Retinal pigment epithelial cell (primary cell): ENCODE measurements at regions not wholly inside any gene's neighbourhood (a gene's known extent, or its start where the extent isn't known, plus 50 kb on each side); places are given as distances from the start of the nearest gene placed in this dataset.

Experiments used
- DNase-seq: peaks from one replicate; pipeline ENCODE4 v3.0.0-alpha.2; 2010; ENCODE audit warnings: low read depth
- H3K4me3 ChIP-seq: 2 replicates; pipeline ENCODE4 v1.5.1; 2011; ENCODE audit warnings: mild to moderate bottlenecking, low read length, control low read depth, moderate library complexity
- TF ChIP-seq, protein P1 (sequence below): conservative IDR thresholded peaks from 2 replicates; pipeline ENCODE4 v1.5.1; 2011; ENCODE audit warnings: low read depth, low read length, control low read depth, inconsistent platforms

- TF ChIP-seq, protein P1, sequence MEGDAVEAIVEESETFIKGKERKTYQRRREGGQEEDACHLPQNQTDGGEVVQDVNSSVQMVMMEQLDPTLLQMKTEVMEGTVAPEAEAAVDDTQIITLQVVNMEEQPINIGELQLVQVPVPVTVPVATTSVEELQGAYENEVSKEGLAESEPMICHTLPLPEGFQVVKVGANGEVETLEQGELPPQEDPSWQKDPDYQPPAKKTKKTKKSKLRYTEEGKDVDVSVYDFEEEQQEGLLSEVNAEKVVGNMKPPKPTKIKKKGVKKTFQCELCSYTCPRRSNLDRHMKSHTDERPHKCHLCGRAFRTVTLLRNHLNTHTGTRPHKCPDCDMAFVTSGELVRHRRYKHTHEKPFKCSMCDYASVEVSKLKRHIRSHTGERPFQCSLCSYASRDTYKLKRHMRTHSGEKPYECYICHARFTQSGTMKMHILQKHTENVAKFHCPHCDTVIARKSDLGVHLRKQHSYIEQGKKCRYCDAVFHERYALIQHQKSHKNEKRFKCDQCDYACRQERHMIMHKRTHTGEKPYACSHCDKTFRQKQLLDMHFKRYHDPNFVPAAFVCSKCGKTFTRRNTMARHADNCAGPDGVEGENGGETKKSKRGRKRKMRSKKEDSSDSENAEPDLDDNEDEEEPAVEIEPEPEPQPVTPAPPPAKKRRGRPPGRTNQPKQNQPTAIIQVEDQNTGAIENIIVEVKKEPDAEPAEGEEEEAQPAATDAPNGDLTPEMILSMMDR, result no peak
- H3K4me3 ChIP-seq, result no peak overlapping the region
- DNase-seq, result no peak
Measured at GRCh38 chr1:238895911-238896310, 490.5 kb upstream of the CHRM3 start.

DNA sequence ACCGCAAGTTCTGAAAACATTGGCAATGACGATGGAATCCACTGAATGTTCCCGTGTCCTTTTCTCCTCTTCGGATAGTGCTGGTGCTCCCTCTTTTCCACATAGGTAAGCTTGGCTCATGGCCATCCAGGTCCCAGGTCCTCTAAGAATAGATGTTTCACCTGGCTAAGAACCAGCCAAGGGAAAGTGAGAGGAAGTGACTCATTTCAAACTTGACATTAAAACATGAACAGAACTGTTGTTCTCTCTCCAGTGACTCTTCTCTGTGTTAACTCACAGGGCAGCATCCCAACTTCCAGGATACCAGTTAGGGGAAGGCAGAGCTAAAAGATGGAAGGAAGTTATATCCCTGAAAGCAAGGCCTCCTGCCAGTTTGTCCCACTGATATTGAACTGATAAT, 493.8 kb upstream of the CHRM3 start:
- no peak for DNase-seq
- no peak overlapping the region for H3K4me3 ChIP-seq
- TF ChIP-seq, protein P1, result no peak

GRCh38 chr1:238861342-238862066, 524.9 kb upstream of the CHRM3 start:
- TF ChIP-seq, protein P1, result no peak
- no peak overlapping the region for H3K4me3 ChIP-seq
- no peak for DNase-seq

- no peak overlapping the region for H3K4me3 ChIP-seq
- TF ChIP-seq, protein P1, result no peak
- DNase-seq, result no peak
Measured at GRCh38 chr1:238833919-238834318, 552.4 kb upstream of the CHRM3 start.

DNA sequence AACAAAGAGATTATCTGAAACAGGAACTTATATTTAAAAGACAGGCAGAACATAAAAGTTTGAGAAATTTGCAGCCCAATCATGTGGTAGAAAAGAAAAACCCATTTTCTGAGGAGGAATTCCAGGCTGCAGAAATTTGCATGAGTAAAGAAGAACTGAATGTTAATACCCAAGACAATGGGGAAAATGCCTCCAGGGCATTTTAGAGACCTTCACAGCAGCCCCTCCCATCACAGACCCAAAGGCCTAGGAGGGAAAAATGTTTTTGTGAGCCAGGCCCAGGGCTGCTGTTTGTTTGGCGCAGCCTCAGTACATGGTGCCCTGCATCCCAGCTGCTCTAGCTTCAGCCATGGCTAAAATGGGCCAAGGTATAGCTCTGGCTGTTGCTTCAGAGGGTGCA, 554.3 kb upstream of the CHRM3 start:
- DNase-seq, result no peak
- H3K4me3 ChIP-seq, result no peak overlapping the region
- TF ChIP-seq, protein P1, result no peak

DNA sequence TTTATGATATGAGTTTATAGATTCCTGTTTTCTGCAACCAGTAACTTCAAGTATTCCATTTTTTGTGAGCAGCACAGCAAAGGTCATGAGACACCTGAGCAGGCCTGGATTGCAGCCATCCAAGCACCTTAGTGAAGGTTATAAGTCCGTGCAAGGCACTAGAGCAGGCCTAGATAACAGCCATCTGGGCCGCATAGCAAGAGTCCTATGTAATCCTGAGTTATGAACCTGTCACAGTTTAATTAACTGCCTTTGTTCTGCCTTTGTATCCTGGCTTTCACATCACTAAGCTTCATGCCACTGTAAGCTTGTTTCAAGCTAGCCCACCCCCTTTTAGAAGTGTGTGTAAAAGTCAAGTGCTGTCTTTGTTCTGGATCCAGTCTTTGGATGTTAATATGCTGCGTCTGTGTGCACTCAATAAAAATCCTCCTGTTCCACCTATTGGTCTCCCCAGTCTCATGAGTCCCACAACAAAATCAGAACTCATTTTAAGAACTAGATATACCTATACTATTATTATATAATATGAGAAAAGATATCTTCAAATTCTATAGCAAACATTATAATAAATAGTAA, 556.2 kb upstream of the CHRM3 start:
- TF ChIP-seq, protein P1, result no peak
- no peak overlapping the region for H3K4me3 ChIP-seq
- DNase-seq, result no peak

GRCh38 chr1:238826891-238827290, 559.5 kb upstream of the CHRM3 start:
- no peak for DNase-seq
- TF ChIP-seq, protein P1, result no peak

More at GRCh38 chr1:238826891-238827290, 559.5 kb upstream of the CHRM3 start:
- no peak overlapping the region for H3K4me3 ChIP-seq
